ENCODE measurements at regions not wholly inside any gene's neighbourhood (a gene's known extent, or its start where the extent isn't known, plus 50 kb on each side); places are given as distances from the start of the nearest gene placed in this dataset.

DNA sequence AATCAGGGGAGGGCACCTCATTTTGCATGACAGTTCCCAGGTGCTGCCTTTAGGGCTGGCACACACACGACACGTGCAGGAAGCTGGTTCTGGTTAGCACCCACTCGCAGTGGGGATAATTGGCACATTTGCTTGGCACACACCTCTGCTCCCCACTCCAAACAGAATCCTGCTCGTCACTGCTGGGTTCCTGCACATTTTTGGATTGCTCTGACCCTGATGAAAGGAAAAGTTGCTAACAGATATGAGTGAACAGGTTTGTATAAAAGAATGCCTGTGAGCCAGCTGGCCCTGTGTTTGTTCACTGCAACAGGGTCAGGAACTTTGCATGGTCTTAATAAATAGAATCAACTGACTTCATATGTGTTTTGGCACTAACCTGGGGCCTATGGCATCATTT, 1500.4 kb downstream of the EFNB2 start:
- Histone ChIP-seq H3K27me3 (no peaks in the 10 kb centered on the region), H3K4me1 (no peaks in the 10 kb centered on the region), H3K4me3 (no peak overlapping the region), H3K9me3 (no peaks in the 10 kb centered on the region), H3K27ac (no peak overlapping the region), H3K36me3 (ENCODE audit: low read depth, missing control alignments) (no peaks in the 10 kb centered on the region)
- DNase-seq, result no peak
- intact Hi-C loops (cut with DNase I; ENCODE audit: low total_unique reads), result no loop called here
- TF ChIP-seq, protein P1, sequence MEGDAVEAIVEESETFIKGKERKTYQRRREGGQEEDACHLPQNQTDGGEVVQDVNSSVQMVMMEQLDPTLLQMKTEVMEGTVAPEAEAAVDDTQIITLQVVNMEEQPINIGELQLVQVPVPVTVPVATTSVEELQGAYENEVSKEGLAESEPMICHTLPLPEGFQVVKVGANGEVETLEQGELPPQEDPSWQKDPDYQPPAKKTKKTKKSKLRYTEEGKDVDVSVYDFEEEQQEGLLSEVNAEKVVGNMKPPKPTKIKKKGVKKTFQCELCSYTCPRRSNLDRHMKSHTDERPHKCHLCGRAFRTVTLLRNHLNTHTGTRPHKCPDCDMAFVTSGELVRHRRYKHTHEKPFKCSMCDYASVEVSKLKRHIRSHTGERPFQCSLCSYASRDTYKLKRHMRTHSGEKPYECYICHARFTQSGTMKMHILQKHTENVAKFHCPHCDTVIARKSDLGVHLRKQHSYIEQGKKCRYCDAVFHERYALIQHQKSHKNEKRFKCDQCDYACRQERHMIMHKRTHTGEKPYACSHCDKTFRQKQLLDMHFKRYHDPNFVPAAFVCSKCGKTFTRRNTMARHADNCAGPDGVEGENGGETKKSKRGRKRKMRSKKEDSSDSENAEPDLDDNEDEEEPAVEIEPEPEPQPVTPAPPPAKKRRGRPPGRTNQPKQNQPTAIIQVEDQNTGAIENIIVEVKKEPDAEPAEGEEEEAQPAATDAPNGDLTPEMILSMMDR (IDR thresholded peaks at IDR 0.05), result no peak
- no peak for TF ChIP-seq POLR2A (IDR thresholded peaks at IDR 0.05)
- WGBS, 2 donors, result 74 to 76% methylated on average over 4 of the region's 4 CpGs

DNA sequence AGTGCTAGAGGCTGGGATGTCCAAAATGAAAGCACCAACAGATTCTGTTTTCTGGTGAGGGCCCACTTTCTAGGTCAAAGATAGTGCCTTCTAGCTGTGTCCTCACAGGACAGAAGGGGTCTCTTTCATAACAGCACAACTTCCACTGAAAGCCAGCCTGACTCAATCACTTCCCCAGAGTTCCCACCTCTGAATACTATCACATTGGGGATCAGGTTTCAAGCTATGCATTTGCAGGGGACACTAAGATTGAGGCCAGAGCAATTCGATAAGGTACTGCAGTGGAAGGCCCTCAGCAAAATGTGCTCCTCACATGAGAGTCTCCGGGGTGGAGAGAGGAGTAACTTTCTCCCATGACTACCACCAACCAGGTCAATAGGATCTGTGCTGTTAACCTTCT, 1501.5 kb downstream of the EFNB2 start:
- Histone ChIP-seq H3K36me3 (ENCODE audit: low read depth, missing control alignments) (no peaks in the 10 kb centered on the region), H3K4me3 (no peak overlapping the region), H3K27me3 (no peaks in the 10 kb centered on the region), H3K27ac (no peak overlapping the region), H3K9me3 (no peaks in the 10 kb centered on the region), H3K4me1 (no peaks in the 10 kb centered on the region)
- intact Hi-C loops (cut with DNase I; ENCODE audit: low total_unique reads), result no loop called here
- TF ChIP-seq POLR2A (IDR thresholded peaks at IDR 0.05), result no peak
- TF ChIP-seq, protein P1 (IDR thresholded peaks at IDR 0.05), result no peak
- no peak for DNase-seq
- WGBS, 2 donors, result 80 to 85% methylated on average over 2 of the region's 2 CpGs

DNA sequence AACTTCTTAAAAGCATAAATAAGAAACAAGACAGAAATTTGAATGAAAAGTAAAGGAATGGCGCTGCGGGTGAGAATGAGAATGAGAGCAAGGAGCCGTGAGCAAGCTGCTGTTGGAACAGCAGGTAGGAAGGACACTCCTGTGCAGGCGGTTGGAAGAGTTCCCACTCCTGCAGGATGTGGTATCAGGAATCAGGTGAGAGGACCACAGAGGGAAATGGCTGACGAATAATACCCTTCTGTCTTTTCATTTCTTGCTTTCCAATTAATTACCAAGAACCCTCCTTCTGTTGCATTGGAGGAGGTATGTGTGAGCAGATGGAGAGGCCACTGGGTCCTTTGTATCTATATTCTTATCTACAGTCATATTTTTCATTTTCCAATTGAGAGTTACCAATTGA, 1504.2 kb downstream of the EFNB2 start:
- no peak overlapping the region for H3K27ac ChIP-seq
- H3K9me3 ChIP-seq, result no peaks in the 10 kb centered on the region
- 89 to 91% methylated on average over 5 of the region's 5 CpGs for WGBS, 2 donors
- DNase-seq, result no peak
- H3K4me3 ChIP-seq, result no peak overlapping the region
- intact Hi-C loops (cut with DNase I; ENCODE audit: low total_unique reads), result no loop called here
- no peaks in the 10 kb centered on the region for H3K27me3 ChIP-seq
- TF ChIP-seq POLR2A (IDR thresholded peaks at IDR 0.05), result no peak
- TF ChIP-seq, protein P1 (IDR thresholded peaks at IDR 0.05), result no peak
- H3K4me1 ChIP-seq, result no peaks in the 10 kb centered on the region
- H3K36me3 ChIP-seq (ENCODE audit: low read depth, missing control alignments), result no peaks in the 10 kb centered on the region

DNA sequence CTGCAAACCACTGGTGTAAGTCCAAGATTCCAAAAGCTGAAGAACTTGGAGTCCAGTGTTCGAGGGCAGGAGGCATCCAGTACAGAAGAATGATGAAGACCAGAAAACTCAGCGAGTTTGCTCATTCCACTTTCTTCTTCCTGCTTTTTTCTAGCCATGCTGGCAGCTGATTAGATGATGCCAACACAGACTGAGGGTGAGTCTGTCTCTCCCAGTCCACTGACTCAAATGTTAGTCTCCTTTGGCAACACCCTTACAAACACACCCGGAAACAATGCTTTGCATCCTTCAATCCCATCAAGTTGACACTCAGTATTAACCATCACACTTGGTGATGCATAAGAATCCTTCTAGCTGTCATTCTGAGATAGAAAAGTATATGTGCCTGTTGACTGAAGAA, 1504.6 kb downstream of the EFNB2 start:
- no peaks in the 10 kb centered on the region for H3K4me1 ChIP-seq
- H3K36me3 ChIP-seq (ENCODE audit: low read depth, missing control alignments), result no peaks in the 10 kb centered on the region
- intact Hi-C loops (cut with DNase I; ENCODE audit: low total_unique reads), result no loop called here
- H3K27ac ChIP-seq, result no peak overlapping the region
- TF ChIP-seq, protein P1 (IDR thresholded peaks at IDR 0.05), result no peak
- TF ChIP-seq POLR2A (IDR thresholded peaks at IDR 0.05), result no peak
- no peak for DNase-seq
- no peaks in the 10 kb centered on the region for H3K27me3 ChIP-seq
- no peak overlapping the region for H3K4me3 ChIP-seq
- H3K9me3 ChIP-seq, result no peaks in the 10 kb centered on the region
- 92% methylated on average over 3 of the region's 3 CpGs for WGBS, 2 donors

DNA sequence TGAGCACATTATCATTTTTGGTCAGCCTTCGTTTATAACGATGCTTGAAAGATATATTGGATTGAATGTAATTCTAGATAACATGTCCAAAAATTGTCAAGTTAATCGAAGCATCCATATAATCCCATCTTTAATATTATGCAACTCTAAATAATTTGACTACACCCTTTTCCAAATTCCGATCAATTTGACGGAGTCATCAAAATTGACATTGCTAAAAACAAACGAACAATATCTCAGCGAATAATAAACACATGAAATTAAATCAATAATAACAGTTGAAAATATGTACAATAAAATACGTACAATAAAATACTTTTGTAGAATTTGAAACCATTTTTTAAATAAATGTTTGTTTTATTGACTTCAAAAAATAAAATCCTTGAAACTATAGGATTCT, 1516.4 kb downstream of the EFNB2 start:
- TF ChIP-seq, protein P1 (IDR thresholded peaks at IDR 0.05), result no peak
- no peak for TF ChIP-seq POLR2A (IDR thresholded peaks at IDR 0.05)
- Histone ChIP-seq H3K4me1 (no peaks in the 10 kb centered on the region), H3K27ac (no peak overlapping the region), H3K27me3 (no peaks in the 10 kb centered on the region), H3K9me3 (no peaks in the 10 kb centered on the region), H3K4me3 (no peak overlapping the region), H3K36me3 (ENCODE audit: low read depth, missing control alignments) (no peaks in the 10 kb centered on the region)
- 66 to 71% methylated on average over 8 of the region's 8 CpGs for WGBS, 2 donors
- DNase-seq, result no peak
- intact Hi-C loops (cut with DNase I; ENCODE audit: low total_unique reads), result no loop called here
